Heart left ventricle (tissue), 16 donors: ENCODE measurements at regions not wholly inside any gene's neighbourhood (a gene's known extent, or its start where the extent isn't known, plus 50 kb on each side); places are given as distances from the start of the nearest gene placed in this dataset.

ENCODE experiments used
- ATAC-seq, 4 donors: fragments of 200-7000 bp; cut with Tn5 transposase; one replicate each; pipeline ENCODE4 v1.9.1; 2020 to 2022; ENCODE audit warnings: moderate library complexity in 4 of 4, mild to moderate bottlenecking in 3 of 4, moderate number of reproducible peaks in 1 of 4
- DNase-seq, 5 donors: peaks; one replicate each; pipeline ENCODE4 v3.0.0-alpha.2; 2020
- H3K27ac ChIP-seq, 12 donors: fragments of 200-600 bp; sonication (generic) in 4 of 12; one replicate each; pipeline versions ENCODE4 v1.5.0 to v1.8.0; 2016 to 2022; ENCODE audit warnings: mild to moderate bottlenecking in 2 of 12
- H3K27me3 ChIP-seq, 9 donors: fragments of 200-600 bp; sonication (generic) in 2 of 9; one replicate each; pipeline versions ENCODE4 v1.5.1 to v1.8.0; 2016 to 2022; ENCODE audit warnings: mild to moderate bottlenecking in 3 of 9
- H3K36me3 ChIP-seq, 9 donors: fragments of 200-600 bp; sonication (generic) in 2 of 9; one replicate each; pipeline versions ENCODE4 v1.5.0 to v1.8.0; 2018 to 2022; ENCODE audit warnings: mild to moderate bottlenecking in 2 of 9
- H3K4me1 ChIP-seq, 12 donors: fragments of 200-600 bp; sonication (generic) in 4 of 12; one replicate each; pipeline versions ENCODE4 v1.5.0 to v1.8.0; 2016 to 2022; ENCODE audit warnings: mild to moderate bottlenecking in 3 of 12
- H3K4me3 ChIP-seq, 12 donors: fragments of 200-600 bp; sonication (generic) in 4 of 12; one replicate each; pipeline versions ENCODE4 v1.5.0 to v1.8.0; 2017 to 2022; ENCODE audit warnings: mild to moderate bottlenecking in 9 of 12, moderate library complexity in 4 of 12
- H3K9me3 ChIP-seq, 12 donors: fragments of 200-600 bp; sonication (generic) in 4 of 12; one replicate each; pipeline versions ENCODE4 v1.5.0 to v1.8.0; 2016 to 2022; ENCODE audit warnings: mild to moderate bottlenecking in 1 of 12
- CTCF ChIP-seq, 12 donors: fragments of 200-600 bp; sonication (generic) in 4 of 12; IDR thresholded peaks; one replicate each; pipeline versions ENCODE4 v1.5.0 to v1.8.0; 2018 to 2022; ENCODE audit warnings: antibody characterized with exemption in 12 of 12, mild to moderate bottlenecking in 5 of 12
- POLR2A ChIP-seq, 2 donors: fragments of 450-650 bp; IDR thresholded peaks; one replicate each; pipeline ENCODE4 v1.6.1; 2017; ENCODE audit warnings: antibody characterized with exemption in 2 of 2, mild to moderate bottlenecking in 2 of 2, moderate library complexity in 2 of 2
- WGBS, 4 donors: extraction: QIAGEN DNeasy Blood & Tissue Kit in 2 of 4; methylation state at CpG; one replicate each; pipeline versions ENCODE4 v1.1.5 to v1.1.7; 2013 to 2018; 5-methylcytosine and 5-hydroxymethylcytosine counted together
- intact Hi-C, 10 donors: fragments of 100-400 bp; cut with DNase I; formaldehyde crosslinking; loops; one replicate each; pipeline versions ENCODE4 v1.11.1 to v1.14.2; 2022
- donor health status: ischemic (EF 13 %, LVEDD 7.1; RV severe dilation, severe dysfunction).
- donor health status: healthy with polysubstance abuse.
- donor health status: DM: no; HTN: yes; CAD: no.
- donor health status: DM: no; HTN: no; CAD: no.
- donor health status: ischemic (EF 25% LVEDD 6.9; RV normal size, moderate dysfunction).
- donor health status: ischemic (EF 25% LVEDD 5.7; RV mildly dilated, moderate dysfunction).
- donor health status: healthy.
- donor health status: DM: yes; HTN: yes; CAD: no.
- donor health status: ischemic (EF 35%, LVEDD 5.7; RV mildly dilated, moderate dysfunction).
- donor health status: nonischemic (EF 11% LVEDD 7.7; RV severe dilation, severe dysfunction).
- donor health status: DM: yes; HTN: yes; CAD: no.
- donor health status: PGD.
- donor health status: ischemic (EF 29% LVEDD 5.4; RV normal size, mild dysfunction).
- donor health status: nonischemic (EF 23%, LVEDD 6.1; RV moderate dilation, normal function).

- Histone ChIP-seq H3K4me3 (no peak overlapping the region), H3K36me3 (no peaks in the 10 kb centered on the region), H3K27me3 (no peaks in the 10 kb centered on the region), H3K27ac (no peak overlapping the region), H3K4me1 (no peaks in the 10 kb centered on the region), H3K9me3 (peaks cover 0 to 18% (median 3%) of the 10 kb centered on the region in 12 donors)
- TF ChIP-seq POLR2A (IDR thresholded peaks at IDR 0.05) = no peak
- ATAC-seq (no peak), DNase-seq (no peak)
- 76 to 90% (median 82%) methylated on average over 1 of the region's 1 CpG for WGBS, 4 donors
- intact Hi-C loops = no loop called here
Measured at GRCh38 chr2:145494441-145494840, 974.5 kb upstream of the ZEB2 start.

- TF ChIP-seq POLR2A (IDR thresholded peaks at IDR 0.05) (no peak), CTCF (IDR thresholded peaks at IDR 0.05) (no peak)
- Histone ChIP-seq H3K36me3 (no peaks in the 10 kb centered on the region), H3K4me1 (no peaks in the 10 kb centered on the region), H3K27me3 (no peaks in the 10 kb centered on the region), H3K9me3 (peaks cover 0 to 18% (median 3%) of the 10 kb centered on the region in 12 donors), H3K27ac (no peak overlapping the region), H3K4me3 (no peak overlapping the region)
- no peak for ATAC-seq
- no peak for DNase-seq
- intact Hi-C loops = no loop called here
- 91 to 96% (median 93%) methylated on average over 3 of the region's 3 CpGs for WGBS, 4 donors
Measured at GRCh38 chr2:145488571-145488970, 968.7 kb upstream of the ZEB2 start.

GRCh38 chr2:145484448-145485097 is 964.7 kb upstream of the ZEB2 start:
- Histone ChIP-seq H3K27me3 (no peaks in the 10 kb centered on the region), H3K4me1 (no peaks in the 10 kb centered on the region), H3K27ac (no peak overlapping the region), H3K9me3 (no peaks in the 10 kb centered on the region), H3K36me3 (no peaks in the 10 kb centered on the region), H3K4me3 (no peak overlapping the region)
- DNase-seq = no peak
- no peak for TF ChIP-seq POLR2A (IDR thresholded peaks at IDR 0.05)
- peak in 8 of 12 donors; percentile 9 to 35 (median 24) for TF ChIP-seq CTCF (IDR thresholded peaks at IDR 0.05)
- intact Hi-C loops = no loop called here
- ATAC-seq = no peak

GRCh38 chr2:145483854-145484253 is 963.9 kb upstream of the ZEB2 start:
- intact Hi-C loops = no loop called here
- no peak for DNase-seq
- no peak for ATAC-seq
- Histone ChIP-seq H3K27me3 (no peaks in the 10 kb centered on the region), H3K36me3 (no peaks in the 10 kb centered on the region), H3K4me1 (no peaks in the 10 kb centered on the region), H3K4me3 (no peak overlapping the region), H3K9me3 (no peaks in the 10 kb centered on the region), H3K27ac (no peak overlapping the region)
- 82 to 89% (median 87%) methylated on average over 3 of the region's 3 CpGs for WGBS, 4 donors
- no peak for TF ChIP-seq POLR2A (IDR thresholded peaks at IDR 0.05)
- TF ChIP-seq CTCF (IDR thresholded peaks at IDR 0.05) = no peak

- no peak overlapping the region for H3K27ac ChIP-seq
- intact Hi-C loops = no loop called here
- no peak for TF ChIP-seq CTCF (IDR thresholded peaks at IDR 0.05)
- no peak for TF ChIP-seq POLR2A (IDR thresholded peaks at IDR 0.05)
- DNase-seq (no peak), ATAC-seq (no peak)
- no peaks in the 10 kb centered on the region for H3K36me3 ChIP-seq
- H3K4me3 ChIP-seq = no peak overlapping the region
- no peaks in the 10 kb centered on the region for H3K27me3 ChIP-seq
- peaks cover 0 to 3% (median 0%) of the 10 kb centered on the region in 12 donors for H3K9me3 ChIP-seq
- no peaks in the 10 kb centered on the region for H3K4me1 ChIP-seq
Measured at GRCh38 chr2:145481334-145481922, 961.5 kb upstream of the ZEB2 start.
